ENCODE measurements at regions not wholly inside any gene's neighbourhood (a gene's known extent, or its start where the extent isn't known, plus 50 kb on each side); places are given as distances from the start of the nearest gene placed in this dataset.

GRCh38 chr18:46373791-46374190, 269.6 kb downstream of the HAUS1 start:
- Mint-ChIP-seq H3K27ac (no peak overlapping the region), H3K4me3 (no peak overlapping the region), H3K36me3 (ENCODE audit: low read depth) (no peaks in the 10 kb centered on the region), H3K27me3 (ENCODE audit: low read depth) (no peaks in the 10 kb centered on the region), H3K4me1 (ENCODE audit: low read depth) (no peaks in the 10 kb centered on the region), H3K9me3 (no peaks in the 10 kb centered on the region)
- DNase-seq (ENCODE audit: low spot score) = no peak

GRCh38 chr18:46374850-46375249, 270.7 kb downstream of the HAUS1 start:
- DNase-seq (ENCODE audit: low spot score) = no peak
- Mint-ChIP-seq H3K4me3 (no peak overlapping the region), H3K27ac (no peak overlapping the region), H3K36me3 (ENCODE audit: low read depth) (no peaks in the 10 kb centered on the region), H3K4me1 (ENCODE audit: low read depth) (no peaks in the 10 kb centered on the region), H3K9me3 (no peaks in the 10 kb centered on the region), H3K27me3 (ENCODE audit: low read depth) (no peaks in the 10 kb centered on the region)

GRCh38 chr18:46377557-46377956, 273.4 kb downstream of the HAUS1 start:
- no peak overlapping the region for H3K27ac Mint-ChIP-seq
- no peaks in the 10 kb centered on the region for H3K36me3 Mint-ChIP-seq (ENCODE audit: low read depth)
- H3K9me3 Mint-ChIP-seq = no peaks in the 10 kb centered on the region
- H3K27me3 Mint-ChIP-seq (ENCODE audit: low read depth) = no peaks in the 10 kb centered on the region
- DNase-seq (ENCODE audit: low spot score) = no peak
- no peak overlapping the region for H3K4me3 Mint-ChIP-seq
- H3K4me1 Mint-ChIP-seq (ENCODE audit: low read depth) = no peaks in the 10 kb centered on the region

- Mint-ChIP-seq H3K27ac (no peak overlapping the region), H3K4me1 (ENCODE audit: low read depth) (no peaks in the 10 kb centered on the region), H3K4me3 (no peak overlapping the region), H3K9me3 (no peaks in the 10 kb centered on the region), H3K27me3 (ENCODE audit: low read depth) (no peaks in the 10 kb centered on the region), H3K36me3 (ENCODE audit: low read depth) (no peaks in the 10 kb centered on the region)
- DNase-seq (ENCODE audit: low spot score) = no peak
These were observed 274.1 kb downstream of the HAUS1 start for GRCh38 chr18:46378126-46378863.

- Mint-ChIP-seq H3K9me3 (no peaks in the 10 kb centered on the region), H3K36me3 (ENCODE audit: low read depth) (no peaks in the 10 kb centered on the region), H3K27ac (no peak overlapping the region), H3K4me1 (ENCODE audit: low read depth) (no peaks in the 10 kb centered on the region), H3K4me3 (no peak overlapping the region), H3K27me3 (ENCODE audit: low read depth) (no peaks in the 10 kb centered on the region)
- no peak for DNase-seq (ENCODE audit: low spot score)
These were observed 274.7 kb downstream of the HAUS1 start for GRCh38 chr18:46378864-46379207.

- Mint-ChIP-seq H3K27me3 (ENCODE audit: low read depth) (no peaks in the 10 kb centered on the region), H3K36me3 (ENCODE audit: low read depth) (no peaks in the 10 kb centered on the region), H3K4me3 (no peak overlapping the region), H3K4me1 (ENCODE audit: low read depth) (no peaks in the 10 kb centered on the region), H3K9me3 (no peaks in the 10 kb centered on the region), H3K27ac (no peak overlapping the region)
- no peak for DNase-seq (ENCODE audit: low spot score)
These were observed 275.3 kb downstream of the HAUS1 start for GRCh38 chr18:46379323-46379950.

GRCh38 chr18:46385124-46385523, 271.9 kb downstream of the LOXHD1 start:
- H3K4me1 Mint-ChIP-seq (ENCODE audit: low read depth) = no peaks in the 10 kb centered on the region
- H3K36me3 Mint-ChIP-seq (ENCODE audit: low read depth) = no peaks in the 10 kb centered on the region
- no peaks in the 10 kb centered on the region for H3K27me3 Mint-ChIP-seq (ENCODE audit: low read depth)
- no peak for DNase-seq (ENCODE audit: low spot score)
- no peak overlapping the region for H3K27ac Mint-ChIP-seq
- no peak overlapping the region for H3K4me3 Mint-ChIP-seq
- no peaks in the 10 kb centered on the region for H3K9me3 Mint-ChIP-seq

GRCh38 chr18:46386788-46387187, 270.2 kb downstream of the LOXHD1 start:
- no peaks in the 10 kb centered on the region for H3K4me1 Mint-ChIP-seq (ENCODE audit: low read depth)
- no peaks in the 10 kb centered on the region for H3K27me3 Mint-ChIP-seq (ENCODE audit: low read depth)
- H3K36me3 Mint-ChIP-seq (ENCODE audit: low read depth) = no peaks in the 10 kb centered on the region
- no peak overlapping the region for H3K4me3 Mint-ChIP-seq
- H3K27ac Mint-ChIP-seq = no peak overlapping the region
- H3K9me3 Mint-ChIP-seq = no peaks in the 10 kb centered on the region
- no peak for DNase-seq (ENCODE audit: low spot score)

GRCh38 chr18:46387441-46388131, 269.4 kb downstream of the LOXHD1 start:
- no peaks in the 10 kb centered on the region for H3K36me3 Mint-ChIP-seq (ENCODE audit: low read depth)
- DNase-seq (ENCODE audit: low spot score) = no peak
- no peaks in the 10 kb centered on the region for H3K9me3 Mint-ChIP-seq
- H3K4me3 Mint-ChIP-seq = no peak overlapping the region
- H3K4me1 Mint-ChIP-seq (ENCODE audit: low read depth) = no peaks in the 10 kb centered on the region
- H3K27ac Mint-ChIP-seq = no peak overlapping the region
- no peaks in the 10 kb centered on the region for H3K27me3 Mint-ChIP-seq (ENCODE audit: low read depth)

- Mint-ChIP-seq H3K4me3 (no peak overlapping the region), H3K27ac (no peak overlapping the region), H3K36me3 (ENCODE audit: low read depth) (no peaks in the 10 kb centered on the region), H3K27me3 (ENCODE audit: low read depth) (no peaks in the 10 kb centered on the region), H3K4me1 (ENCODE audit: low read depth) (no peaks in the 10 kb centered on the region), H3K9me3 (no peaks in the 10 kb centered on the region)
- no peak for DNase-seq (ENCODE audit: low spot score)
These were observed 268.7 kb downstream of the LOXHD1 start for GRCh38 chr18:46388286-46388685.

GRCh38 chr18:46392576-46392975, 264.4 kb downstream of the LOXHD1 start:
- no peaks in the 10 kb centered on the region for H3K36me3 Mint-ChIP-seq (ENCODE audit: low read depth)
- no peak overlapping the region for H3K4me3 Mint-ChIP-seq
- H3K9me3 Mint-ChIP-seq = no peaks in the 10 kb centered on the region
- H3K27me3 Mint-ChIP-seq (ENCODE audit: low read depth) = no peaks in the 10 kb centered on the region
- peaks cover 6% of the 10 kb centered on the region for H3K4me1 Mint-ChIP-seq (ENCODE audit: low read depth)
- no peak for DNase-seq (ENCODE audit: low spot score)
- H3K27ac Mint-ChIP-seq = no peak overlapping the region

- no peak overlapping the region for H3K4me3 Mint-ChIP-seq
- no peaks in the 10 kb centered on the region for H3K27me3 Mint-ChIP-seq (ENCODE audit: low read depth)
- peaks cover 9% of the 10 kb centered on the region for H3K4me1 Mint-ChIP-seq (ENCODE audit: low read depth)
- no peak overlapping the region for H3K27ac Mint-ChIP-seq
- no peak for DNase-seq (ENCODE audit: low spot score)
- no peaks in the 10 kb centered on the region for H3K9me3 Mint-ChIP-seq
- H3K36me3 Mint-ChIP-seq (ENCODE audit: low read depth) = no peaks in the 10 kb centered on the region
These were observed 263.8 kb downstream of the LOXHD1 start for GRCh38 chr18:46393230-46393629.

GRCh38 chr18:46393961-46394360, 263.1 kb downstream of the LOXHD1 start:
- Mint-ChIP-seq H3K4me3 (no peak overlapping the region), H3K27ac (no peak overlapping the region)

GRCh38 chr18:46395795-46396194, 261.2 kb downstream of the LOXHD1 start:
- Mint-ChIP-seq H3K27ac (no peak overlapping the region), H3K4me3 (no peak overlapping the region), H3K9me3 (no peaks in the 10 kb centered on the region), H3K36me3 (ENCODE audit: low read depth) (no peaks in the 10 kb centered on the region), H3K4me1 (ENCODE audit: low read depth) (peaks cover 9% of the 10 kb centered on the region), H3K27me3 (ENCODE audit: low read depth) (no peaks in the 10 kb centered on the region)
- no peak for DNase-seq (ENCODE audit: low spot score)

More at GRCh38 chr18:46393961-46394360, 263.1 kb downstream of the LOXHD1 start:
- H3K4me1 Mint-ChIP-seq (ENCODE audit: low read depth) = peaks cover 9% of the 10 kb centered on the region
- no peak for DNase-seq (ENCODE audit: low spot score)
- H3K9me3 Mint-ChIP-seq = no peaks in the 10 kb centered on the region
- H3K36me3 Mint-ChIP-seq (ENCODE audit: low read depth) = no peaks in the 10 kb centered on the region
- H3K27me3 Mint-ChIP-seq (ENCODE audit: low read depth) = no peaks in the 10 kb centered on the region
